Osteocyte (in vitro differentiated cells): ENCODE measurements at regions not wholly inside any gene's neighbourhood (a gene's known extent, or its start where the extent isn't known, plus 50 kb on each side); places are given as distances from the start of the nearest gene placed in this dataset.

Experiments
- DNase-seq: peaks from one replicate; pipeline ENCODE4 v3.0.0; 2021; ENCODE audit warnings: mixed read lengths; ENCODE audit not compliant: unreplicated experiment; ENCODE audit errors: extremely low spot score
- H3K27ac Mint-ChIP-seq: one replicate; pipeline ENCODE4 v1.8.0; 2021; ENCODE audit warnings: mild to moderate bottlenecking, mixed read lengths; ENCODE audit not compliant: unreplicated experiment
- H3K27me3 Mint-ChIP-seq: one replicate; pipeline ENCODE4 v1.8.0; 2021; ENCODE audit warnings: mixed read lengths; ENCODE audit not compliant: unreplicated experiment
- H3K36me3 Mint-ChIP-seq: one replicate; pipeline ENCODE4 v1.8.0; 2021; ENCODE audit warnings: mixed read lengths; ENCODE audit not compliant: unreplicated experiment
- H3K4me1 Mint-ChIP-seq: one replicate; pipeline ENCODE4 v1.8.0; 2021; ENCODE audit warnings: mixed read lengths; ENCODE audit not compliant: unreplicated experiment
- H3K4me3 Mint-ChIP-seq: one replicate; pipeline ENCODE4 v1.8.0; 2021; ENCODE audit warnings: mild to moderate bottlenecking, moderate library complexity, mixed read lengths; ENCODE audit not compliant: unreplicated experiment
- H3K9me3 Mint-ChIP-seq: one replicate; pipeline ENCODE4 v1.8.0; 2021; ENCODE audit warnings: mixed read lengths; ENCODE audit not compliant: unreplicated experiment
- TF ChIP-seq, protein P1 (sequence below): fragments of 200-600 bp; sonication (generic); IDR thresholded peaks from 2 replicates; pipeline ENCODE4 v1.5.0; 2021; ENCODE audit warnings: antibody characterized with exemption, mild to moderate bottlenecking, moderate library complexity

DNA sequence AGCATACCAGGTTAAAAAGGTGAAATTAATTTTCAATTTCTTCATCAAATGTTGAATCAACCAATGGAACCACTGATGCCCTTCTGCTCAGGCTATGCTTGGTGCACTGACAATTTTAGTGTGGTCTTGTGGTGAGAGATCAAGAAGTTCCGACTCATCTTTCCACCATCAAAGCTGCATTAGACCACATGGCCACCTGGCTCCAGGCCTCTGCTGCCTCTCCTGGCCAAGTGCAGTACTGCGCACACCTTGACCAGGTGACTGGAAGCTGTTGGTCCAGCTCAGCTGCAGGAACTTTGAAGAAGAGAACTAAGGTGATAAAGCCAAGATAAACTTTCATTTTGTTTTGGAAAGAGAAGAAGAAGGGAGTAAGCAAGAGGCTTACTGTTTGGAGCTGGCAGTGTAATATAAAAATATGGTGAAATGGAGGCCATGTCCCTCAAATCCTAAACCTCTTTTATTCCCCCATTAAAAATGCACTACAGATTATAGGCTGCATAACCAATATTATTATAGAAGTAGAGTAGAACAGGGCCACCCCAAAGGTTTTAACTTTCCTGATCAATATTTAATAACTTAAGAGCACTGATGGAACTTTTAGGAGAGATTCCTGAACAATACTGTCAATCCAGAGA lies 315.5 kb upstream of the C9orf72 start:
- H3K27me3 Mint-ChIP-seq = no peaks in the 10 kb centered on the region
- TF ChIP-seq, protein P1, sequence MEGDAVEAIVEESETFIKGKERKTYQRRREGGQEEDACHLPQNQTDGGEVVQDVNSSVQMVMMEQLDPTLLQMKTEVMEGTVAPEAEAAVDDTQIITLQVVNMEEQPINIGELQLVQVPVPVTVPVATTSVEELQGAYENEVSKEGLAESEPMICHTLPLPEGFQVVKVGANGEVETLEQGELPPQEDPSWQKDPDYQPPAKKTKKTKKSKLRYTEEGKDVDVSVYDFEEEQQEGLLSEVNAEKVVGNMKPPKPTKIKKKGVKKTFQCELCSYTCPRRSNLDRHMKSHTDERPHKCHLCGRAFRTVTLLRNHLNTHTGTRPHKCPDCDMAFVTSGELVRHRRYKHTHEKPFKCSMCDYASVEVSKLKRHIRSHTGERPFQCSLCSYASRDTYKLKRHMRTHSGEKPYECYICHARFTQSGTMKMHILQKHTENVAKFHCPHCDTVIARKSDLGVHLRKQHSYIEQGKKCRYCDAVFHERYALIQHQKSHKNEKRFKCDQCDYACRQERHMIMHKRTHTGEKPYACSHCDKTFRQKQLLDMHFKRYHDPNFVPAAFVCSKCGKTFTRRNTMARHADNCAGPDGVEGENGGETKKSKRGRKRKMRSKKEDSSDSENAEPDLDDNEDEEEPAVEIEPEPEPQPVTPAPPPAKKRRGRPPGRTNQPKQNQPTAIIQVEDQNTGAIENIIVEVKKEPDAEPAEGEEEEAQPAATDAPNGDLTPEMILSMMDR = peak; percentile 42
- no peaks in the 10 kb centered on the region for H3K36me3 Mint-ChIP-seq
- H3K4me3 Mint-ChIP-seq = no peak overlapping the region
- H3K4me1 Mint-ChIP-seq = no peaks in the 10 kb centered on the region
- no peak overlapping the region for H3K27ac Mint-ChIP-seq
- peaks cover 3% of the 10 kb centered on the region for H3K9me3 Mint-ChIP-seq
- DNase-seq = no peak

DNA sequence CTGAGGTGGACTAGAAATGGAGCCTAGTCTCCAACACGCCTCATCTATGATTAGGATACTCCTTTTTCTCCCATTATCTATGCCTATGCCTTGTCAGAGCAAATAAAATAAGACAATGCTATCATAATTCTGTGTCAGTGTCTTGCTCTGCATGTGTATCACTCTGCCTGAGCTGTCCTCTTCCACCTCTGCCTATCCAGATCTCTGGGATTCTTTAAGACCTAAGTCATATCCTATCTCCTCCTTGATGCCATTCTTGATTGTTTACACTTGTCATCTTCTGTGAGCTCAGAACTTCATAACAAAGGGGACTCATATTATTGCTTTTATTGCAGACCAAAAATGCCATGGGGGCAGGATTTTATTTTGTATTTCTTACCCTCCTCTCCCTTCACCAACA lies 351.2 kb upstream of the C9orf72 start:
- H3K27me3 Mint-ChIP-seq = no peaks in the 10 kb centered on the region
- no peaks in the 10 kb centered on the region for H3K9me3 Mint-ChIP-seq
- no peak overlapping the region for H3K4me3 Mint-ChIP-seq
- TF ChIP-seq, protein P1 = no peak
- no peaks in the 10 kb centered on the region for H3K4me1 Mint-ChIP-seq
- no peak overlapping the region for H3K27ac Mint-ChIP-seq
- H3K36me3 Mint-ChIP-seq = no peaks in the 10 kb centered on the region
- DNase-seq = no peak

DNA sequence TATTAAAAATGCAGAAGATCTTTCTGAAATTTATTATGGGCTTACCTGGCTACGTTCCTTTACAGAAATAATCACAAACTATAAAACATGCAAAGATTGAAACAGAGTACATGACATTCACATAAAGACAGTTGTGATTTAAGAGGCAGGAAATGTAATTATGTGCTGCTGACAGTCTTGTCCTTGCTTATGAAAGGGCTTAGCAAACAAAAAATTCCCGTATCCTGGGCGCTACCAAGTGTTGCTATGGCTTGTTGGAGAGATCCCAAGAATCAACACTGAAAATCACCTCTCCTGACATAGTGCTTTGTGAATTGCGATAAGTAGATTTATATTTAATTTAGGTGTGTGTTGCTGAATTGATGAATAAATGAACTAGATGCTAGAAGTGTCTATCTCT lies 352.5 kb upstream of the C9orf72 start:
- DNase-seq = no peak
- no peaks in the 10 kb centered on the region for H3K9me3 Mint-ChIP-seq
- no peaks in the 10 kb centered on the region for H3K4me1 Mint-ChIP-seq
- H3K36me3 Mint-ChIP-seq = no peaks in the 10 kb centered on the region
- TF ChIP-seq, protein P1 = no peak
- no peaks in the 10 kb centered on the region for H3K27me3 Mint-ChIP-seq
- no peak overlapping the region for H3K4me3 Mint-ChIP-seq
- no peak overlapping the region for H3K27ac Mint-ChIP-seq

DNA sequence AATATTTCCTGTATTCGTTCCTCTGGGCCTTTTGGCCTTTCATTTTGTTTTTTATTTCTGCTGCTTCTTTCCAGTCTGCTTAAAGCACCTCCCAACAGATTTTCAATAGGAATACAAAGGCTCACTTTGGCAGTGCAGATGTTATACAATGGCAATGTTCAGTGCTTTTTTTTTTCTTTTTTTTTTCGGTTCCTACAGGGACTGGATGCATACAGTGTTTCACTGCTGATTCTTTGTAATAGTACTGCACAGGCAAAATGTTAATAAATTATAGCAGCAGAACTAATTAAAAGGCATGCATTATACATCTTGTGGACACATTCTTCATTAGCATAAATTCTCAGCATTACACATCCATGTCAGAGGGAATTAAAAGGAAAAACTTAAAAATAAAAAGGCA lies 356.6 kb upstream of the C9orf72 start:
- H3K4me3 Mint-ChIP-seq = no peak overlapping the region
- H3K27ac Mint-ChIP-seq = no peak overlapping the region
- no peaks in the 10 kb centered on the region for H3K4me1 Mint-ChIP-seq
- TF ChIP-seq, protein P1 = no peak
- no peak for DNase-seq
- no peaks in the 10 kb centered on the region for H3K36me3 Mint-ChIP-seq
- no peaks in the 10 kb centered on the region for H3K27me3 Mint-ChIP-seq
- no peaks in the 10 kb centered on the region for H3K9me3 Mint-ChIP-seq

DNA sequence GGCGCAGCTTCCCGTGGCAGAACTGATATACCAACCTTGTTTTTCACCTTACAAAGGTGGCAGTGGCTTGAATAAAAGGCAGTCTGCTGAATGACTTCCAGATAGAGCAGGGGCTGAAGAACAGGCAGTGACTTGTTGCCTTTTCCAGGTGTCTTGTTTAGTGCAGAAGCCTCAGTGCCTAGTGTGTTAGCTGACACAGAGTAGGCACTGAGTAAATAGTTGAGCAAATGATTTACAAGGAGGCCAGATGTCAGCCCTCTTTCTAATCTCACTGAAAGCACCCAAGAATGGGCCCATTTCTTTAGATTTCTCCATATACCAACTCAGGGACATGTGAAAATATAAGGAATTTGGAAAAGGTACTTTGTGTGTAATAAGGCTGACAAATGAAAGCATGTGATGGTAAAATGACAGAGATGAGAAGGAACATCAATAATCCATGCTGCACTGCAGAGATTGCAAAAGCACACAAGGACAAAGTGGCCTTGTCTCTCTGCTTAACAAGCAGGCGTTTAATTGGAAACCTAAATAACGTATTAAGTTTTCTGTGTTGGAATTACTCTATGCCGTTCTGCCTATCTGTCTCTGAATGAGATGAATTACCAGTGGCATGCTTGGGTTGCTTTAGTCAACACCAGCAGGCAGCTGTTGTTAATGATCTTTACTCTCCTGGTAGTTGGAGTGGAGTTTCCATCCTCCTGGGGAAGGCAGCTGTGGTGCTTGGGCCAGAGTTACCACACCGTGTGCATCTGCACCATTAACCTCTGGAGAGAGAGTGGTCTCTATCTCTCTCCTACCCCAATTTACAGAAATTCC lies 360.1 kb upstream of the C9orf72 start:
- H3K4me3 Mint-ChIP-seq = no peak overlapping the region
- H3K36me3 Mint-ChIP-seq = no peaks in the 10 kb centered on the region
- TF ChIP-seq, protein P1 = no peak
- no peak overlapping the region for H3K27ac Mint-ChIP-seq
- H3K27me3 Mint-ChIP-seq = no peaks in the 10 kb centered on the region
- H3K4me1 Mint-ChIP-seq = no peaks in the 10 kb centered on the region
- DNase-seq = no peak
- no peaks in the 10 kb centered on the region for H3K9me3 Mint-ChIP-seq
